NCI-H1105 treated with DMSO at 0.1 percent for 48 hours (cell line): ENCODE measurements at regions not wholly inside any gene's neighbourhood (a gene's known extent, or its start where the extent isn't known, plus 50 kb on each side); places are given as distances from the start of the nearest gene placed in this dataset.
"Not testable (repeated sequence)": the region's sequence is repeated elsewhere in the genome, so short reads cannot be mapped to it uniquely, and the experiment has no call there.

Source experiments
- DNase-seq: peaks from one replicate; lab custom pipeline; 2025; lab: John Stamatoyannopoulos, UW

- no peak for DNase-seq
Measured at GRCh38 chr5:138647794-138648410, 72.7 kb upstream of the HSPA9 start.

GRCh38 chr5:138647261-138647788 is 72.1 kb upstream of the HSPA9 start:
- DNase-seq, result no peak

- DNase-seq, result no peak
Measured at GRCh38 chr5:138646671-138647070, 71.5 kb upstream of the HSPA9 start.

- DNase-seq, result no peak
Measured at GRCh38 chr5:138645778-138646575, 70.8 kb upstream of the HSPA9 start.

GRCh38 chr5:138643040-138643791 is 68.0 kb upstream of the HSPA9 start:
- no peak for DNase-seq

- peak; percentile 9 for DNase-seq
Measured at GRCh38 chr5:138641547-138642298, 66.5 kb upstream of the HSPA9 start.

- no peak for DNase-seq
Measured at GRCh38 chr5:138640646-138641254, 65.5 kb upstream of the HSPA9 start.

GRCh38 chr5:138640138-138640537 is 64.9 kb upstream of the HSPA9 start:
- DNase-seq, result no peak

- no peak for DNase-seq
Measured at GRCh38 chr5:138639326-138639725, 64.1 kb upstream of the HSPA9 start.

- no peak for DNase-seq
Measured at GRCh38 chr5:138637256-138637655, 62.1 kb upstream of the HSPA9 start.

GRCh38 chr5:138636398-138636944 is 61.3 kb upstream of the HSPA9 start:
- no peak for DNase-seq

- no peak for DNase-seq
Measured at GRCh38 chr5:138635708-138636107, 60.5 kb upstream of the HSPA9 start.

GRCh38 chr5:138635265-138635664 is 60.1 kb upstream of the HSPA9 start:
- no peak for DNase-seq

- DNase-seq, result not testable (repeated sequence)
Measured at GRCh38 chr5:138634804-138635203, 59.6 kb upstream of the HSPA9 start.

GRCh38 chr5:138632900-138633489 is 57.8 kb upstream of the HSPA9 start:
- DNase-seq, result no peak

GRCh38 chr5:138631096-138631928 is 56.1 kb upstream of the HSPA9 start:
- DNase-seq, result no peak

- no peak for DNase-seq
Measured at GRCh38 chr5:138629392-138629791, 54.2 kb upstream of the HSPA9 start.

GRCh38 chr5:138626333-138626944 is 51.2 kb upstream of the HSPA9 start:
- DNase-seq, result no peak

- no peak for DNase-seq
Measured at GRCh38 chr5:138625134-138625533, 49.9 kb upstream of the HSPA9 start.
